Fibroblast of gingiva (primary cell): ENCODE measurements at regions not wholly inside any gene's neighbourhood (a gene's known extent, or its start where the extent isn't known, plus 50 kb on each side); places are given as distances from the start of the nearest gene placed in this dataset.

Source experiments
- DNase-seq: peaks from one replicate; pipeline ENCODE4 v3.0.0-alpha.2; 2011; ENCODE audit warnings: low read depth

DNA sequence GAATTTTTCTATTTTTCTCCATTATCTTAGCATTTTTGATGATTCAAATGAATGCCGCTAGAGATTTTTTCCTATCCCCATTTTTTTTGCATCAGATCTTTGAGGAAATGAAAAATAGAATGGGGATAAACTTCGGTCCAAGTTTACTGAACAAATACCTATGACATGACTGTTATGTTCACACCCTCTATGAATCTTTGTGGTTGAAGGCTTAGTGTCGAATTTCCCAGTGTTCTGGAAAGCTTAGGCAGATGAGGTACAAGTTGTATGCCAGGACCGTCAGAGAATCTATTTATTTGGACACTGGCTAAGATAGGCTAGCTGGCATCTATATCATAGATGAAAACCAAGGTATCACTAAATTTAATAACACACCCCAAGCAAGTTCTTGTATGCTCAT is 123.4 kb downstream of the SPCS3 start:
- DNase-seq = peak; percentile 93

- no peak for DNase-seq
These were observed 124.1 kb downstream of the SPCS3 start for GRCh38 chr4:176443646-176444409.

DNA sequence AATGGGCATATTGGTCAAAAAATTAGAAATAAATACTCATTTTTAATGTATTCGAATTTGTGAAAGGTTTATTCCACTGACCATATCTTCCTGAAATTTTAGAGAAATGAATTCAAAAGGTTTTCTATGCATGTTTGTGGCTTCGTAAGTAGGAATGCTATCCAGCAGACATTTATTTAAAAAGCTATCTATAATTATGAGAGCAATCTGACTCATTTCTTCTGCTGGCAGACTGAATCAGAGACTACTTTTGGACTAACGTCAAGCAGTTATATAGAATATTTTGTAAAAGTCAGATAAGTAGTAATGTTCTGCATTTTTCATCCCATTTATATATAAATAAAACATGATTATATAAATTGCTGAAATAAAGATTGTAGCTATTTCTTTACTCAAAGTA is 125.0 kb downstream of the SPCS3 start:
- DNase-seq = peak; percentile 53

GRCh38 chr4:176448761-176449160 is 129.0 kb downstream of the SPCS3 start:
- no peak for DNase-seq

- no peak for DNase-seq
These were observed 131.7 kb downstream of the SPCS3 start for GRCh38 chr4:176451443-176451842.

GRCh38 chr4:176453079-176453478 is 133.3 kb downstream of the SPCS3 start:
- DNase-seq = no peak

- no peak for DNase-seq
These were observed 133.9 kb downstream of the SPCS3 start for GRCh38 chr4:176453658-176454057.

DNA sequence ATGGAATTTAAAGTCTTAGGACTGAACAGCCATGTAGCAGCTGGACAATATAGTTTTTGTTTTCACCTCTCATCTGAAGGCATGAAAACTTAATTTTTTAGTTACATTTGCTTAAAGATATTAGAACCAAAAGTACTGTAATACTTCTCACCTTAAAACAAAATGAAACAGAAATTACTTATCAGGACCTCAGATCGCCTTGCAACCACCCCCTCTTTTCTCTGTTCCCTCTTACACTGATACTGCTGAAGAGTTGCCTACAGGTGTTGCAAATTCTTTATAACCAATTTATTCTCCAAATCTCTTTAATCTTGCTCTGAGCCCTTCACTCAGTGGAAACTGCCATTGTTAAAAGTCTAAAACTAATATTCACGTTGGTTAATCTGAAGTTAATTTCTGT is 145.0 kb downstream of the SPCS3 start:
- DNase-seq = no peak

- DNase-seq = peak; percentile 51
These were observed 147.2 kb downstream of the SPCS3 start for GRCh38 chr4:176467001-176467400.

DNA sequence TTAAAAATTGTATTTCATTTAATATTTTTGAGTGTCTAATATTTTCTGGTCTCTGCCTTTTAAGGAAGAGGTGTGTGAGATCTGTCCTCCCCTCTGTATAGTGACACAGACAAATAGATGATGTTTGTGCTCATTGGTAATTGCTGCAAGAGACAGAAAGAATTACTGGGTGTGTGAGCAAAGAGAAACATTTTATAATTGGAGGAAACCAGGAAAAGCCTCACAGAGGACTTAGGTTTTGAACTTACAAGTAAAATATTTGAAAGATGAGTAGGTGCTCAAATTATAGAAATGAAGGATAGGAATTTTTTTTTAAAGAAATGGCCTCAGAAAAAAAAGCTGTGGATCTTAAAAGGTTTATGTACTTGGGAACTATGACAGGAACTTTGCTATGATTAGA is 149.8 kb downstream of the SPCS3 start:
- DNase-seq = no peak

DNA sequence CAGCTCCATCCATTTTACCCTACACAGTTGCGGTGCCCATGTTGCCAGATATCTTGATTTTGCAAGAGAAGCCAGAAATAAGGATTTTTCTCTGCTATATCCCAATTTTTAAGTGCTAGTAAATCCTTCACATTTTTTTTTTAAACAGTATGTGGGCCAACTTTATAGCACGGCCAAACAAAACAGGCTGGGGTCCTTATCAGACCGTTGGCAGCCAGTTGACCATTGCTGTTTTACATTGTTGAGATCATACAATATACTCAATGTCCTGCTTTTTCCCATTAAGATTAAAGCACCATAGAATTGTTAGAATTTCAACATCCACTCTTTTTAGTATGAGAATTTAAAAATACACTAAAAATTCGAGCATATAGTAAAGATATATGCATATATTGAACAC is 150.9 kb downstream of the SPCS3 start:
- no peak for DNase-seq

DNA sequence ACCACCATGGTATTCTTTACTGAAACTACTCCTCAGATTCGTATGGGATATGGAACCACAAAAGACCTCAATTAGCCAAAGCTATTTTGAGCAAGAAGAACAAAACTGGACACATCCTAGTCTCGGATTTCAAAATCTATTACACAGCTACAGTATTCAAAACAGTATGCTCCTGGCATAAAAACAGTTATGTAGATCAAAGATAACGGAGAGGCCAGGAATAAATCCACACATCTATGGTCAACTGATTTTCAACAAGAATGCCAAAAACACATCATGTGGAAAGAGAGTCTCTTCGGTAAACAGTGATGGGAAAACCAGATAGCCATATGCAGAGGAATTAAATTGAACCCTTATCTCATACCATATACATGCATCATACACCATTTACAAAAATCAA is 155.3 kb downstream of the SPCS3 start:
- no peak for DNase-seq

DNA sequence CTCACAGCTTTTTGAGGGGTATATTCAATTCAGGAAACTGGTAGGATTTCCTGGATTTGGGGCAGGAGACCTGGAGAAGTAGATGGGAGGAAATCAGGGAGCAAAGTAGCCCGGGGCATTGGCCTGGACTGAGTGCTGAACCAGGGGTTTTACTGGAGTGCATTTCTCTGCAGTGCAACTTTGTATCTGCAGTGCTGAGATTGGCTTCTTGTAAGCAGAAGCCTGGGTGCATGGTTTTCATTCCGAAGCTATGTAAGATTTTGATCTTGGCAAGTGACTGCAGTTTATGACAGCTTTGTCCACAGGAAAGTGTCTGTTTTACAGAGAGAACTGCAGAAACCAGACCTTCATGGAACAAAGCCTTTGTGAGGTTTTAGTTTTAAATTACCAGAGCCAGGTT is 158.3 kb downstream of the SPCS3 start:
- DNase-seq = peak; percentile 21

GRCh38 chr4:176479767-176480166 is 160.0 kb downstream of the SPCS3 start:
- no peak for DNase-seq

GRCh38 chr4:176482972-176483371 is 163.2 kb downstream of the SPCS3 start:
- no peak for DNase-seq

DNA sequence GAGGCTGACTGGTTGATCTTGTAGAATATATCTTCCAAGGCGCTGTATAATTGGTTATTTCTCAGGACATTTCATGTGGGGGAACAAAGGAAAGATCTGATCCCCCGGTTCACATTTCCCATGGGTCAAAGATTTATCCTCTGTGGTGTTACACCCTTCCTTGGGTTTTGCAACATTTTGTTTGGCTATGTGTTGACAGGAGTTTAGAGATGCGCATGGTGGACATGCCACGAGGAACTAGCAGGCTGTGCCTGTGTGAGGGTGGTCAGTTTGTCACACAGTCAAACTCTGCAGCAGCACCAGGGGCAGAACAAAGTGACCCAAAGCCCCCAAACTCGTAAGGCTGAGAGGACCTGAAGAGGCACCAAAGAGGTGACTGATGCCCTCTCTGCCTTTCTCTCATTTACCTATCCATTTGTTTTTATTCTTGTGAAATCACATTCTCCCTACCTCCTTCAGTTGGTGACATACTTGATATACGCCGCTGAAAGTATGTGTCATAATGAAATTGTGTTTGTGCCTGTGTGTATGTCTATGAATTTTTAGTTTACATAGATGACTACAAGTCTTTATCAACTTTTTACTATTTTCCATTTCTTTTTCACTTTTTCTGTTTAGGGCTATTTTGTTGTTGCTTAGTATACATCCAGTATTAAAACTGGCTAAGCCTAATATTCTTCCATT is 164.7 kb downstream of the SPCS3 start:
- no peak for DNase-seq

- no peak for DNase-seq
These were observed 169.2 kb downstream of the SPCS3 start for GRCh38 chr4:176489001-176489400.

DNA sequence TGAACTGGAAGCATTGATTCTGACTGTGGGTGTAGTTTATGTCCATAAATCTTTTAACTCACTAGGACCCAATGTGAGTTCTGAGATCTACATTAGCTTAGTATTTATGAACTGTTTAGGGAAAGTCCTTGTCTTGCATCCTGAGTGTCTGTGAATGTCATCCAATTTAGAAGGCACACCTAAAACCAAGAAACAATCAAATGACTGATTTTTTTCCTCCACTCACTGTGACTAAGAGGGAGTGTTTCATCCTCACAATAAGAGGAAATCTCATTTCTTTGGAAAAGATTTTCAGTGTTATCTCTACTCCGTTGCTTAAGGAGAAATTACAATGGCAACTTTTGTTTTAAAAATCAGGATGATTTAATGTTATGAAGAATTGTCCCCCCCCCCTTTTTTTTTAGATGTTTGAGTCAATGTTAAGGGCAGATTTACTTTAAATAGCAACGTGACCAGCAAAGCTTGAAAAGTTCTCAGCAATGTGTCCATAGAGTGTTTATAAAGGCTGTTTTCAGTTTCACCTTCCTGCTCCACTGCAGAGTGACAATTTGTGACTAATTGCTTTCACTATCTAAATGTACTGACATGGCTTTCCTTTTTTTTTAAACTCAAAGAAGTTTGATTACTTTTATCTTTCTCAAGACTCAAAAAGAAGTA is 173.0 kb downstream of the SPCS3 start:
- DNase-seq = no peak

GRCh38 chr4:176498617-176499256 is 179.0 kb downstream of the SPCS3 start:
- no peak for DNase-seq

DNA sequence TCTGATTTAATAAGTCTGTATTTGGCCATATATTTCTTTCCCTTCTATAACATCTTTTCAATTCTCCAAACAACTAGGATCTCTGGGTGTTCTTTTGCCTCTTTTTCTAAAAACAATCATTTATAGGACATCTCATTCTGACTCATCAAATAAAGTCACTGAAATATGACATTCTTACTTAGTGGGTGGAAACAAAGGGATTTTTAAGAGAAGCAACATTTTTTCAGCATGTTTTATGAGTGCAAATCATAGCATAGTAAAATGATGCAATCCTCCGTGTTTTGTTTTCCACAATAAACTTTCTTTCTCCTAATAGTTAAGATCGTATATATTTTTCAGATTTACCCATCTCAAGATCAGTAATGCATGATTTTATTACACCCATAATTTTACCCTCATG is 179.8 kb downstream of the SPCS3 start:
- DNase-seq = peak; percentile 42

DNA sequence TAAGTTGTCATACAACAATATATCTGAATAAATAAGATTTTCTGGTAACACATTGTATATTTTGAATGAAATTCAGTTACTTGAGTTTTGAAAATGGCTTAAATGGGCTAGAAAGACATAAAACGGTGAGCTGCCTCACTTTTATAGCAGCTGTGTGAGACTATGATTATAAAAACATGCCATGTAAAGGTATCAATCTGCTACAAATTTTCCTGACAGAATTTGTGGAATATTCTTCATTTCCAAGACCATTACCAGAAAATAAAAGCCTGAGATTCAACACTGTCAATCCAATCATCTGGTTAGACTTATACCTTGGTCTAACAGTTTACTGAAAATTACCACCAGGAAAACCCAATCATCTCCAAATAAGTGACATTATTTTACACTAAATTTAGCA is 181.1 kb downstream of the SPCS3 start:
- DNase-seq = no peak

GRCh38 chr4:176504118-176504517 is 184.4 kb downstream of the SPCS3 start:
- no peak for DNase-seq
